ENCODE measurements at regions not wholly inside any gene's neighbourhood (a gene's known extent, or its start where the extent isn't known, plus 50 kb on each side); places are given as distances from the start of the nearest gene placed in this dataset.

GRCh38 chr12:90243211-90243610 is 534.6 kb upstream of the ATP2B1 start:
- H3K4me1 Mint-ChIP-seq: no peaks in the 10 kb centered on the region
- H3K4me3 Mint-ChIP-seq: no peak overlapping the region
- no peak for TF ChIP-seq CTCF (conservative IDR thresholded peaks at IDR 0.05)
- H3K27me3 Mint-ChIP-seq (ENCODE audit: low read depth): no peaks in the 10 kb centered on the region
- DNase-seq (ENCODE audit: low read depth, low spot score): no peak
- H3K36me3 Mint-ChIP-seq (ENCODE audit: low read depth): no peaks in the 10 kb centered on the region
- no peak overlapping the region for H3K27ac Mint-ChIP-seq (ENCODE audit: unreplicated experiment)
- peaks cover 3% of the 10 kb centered on the region for H3K9me3 Mint-ChIP-seq

- Mint-ChIP-seq H3K4me3 (no peak overlapping the region), H3K27ac (ENCODE audit: unreplicated experiment) (no peak overlapping the region), H3K4me1 (no peaks in the 10 kb centered on the region), H3K27me3 (ENCODE audit: low read depth) (no peaks in the 10 kb centered on the region), H3K36me3 (ENCODE audit: low read depth) (no peaks in the 10 kb centered on the region), H3K9me3 (peaks cover 6% of the 10 kb centered on the region)
- no peak for TF ChIP-seq CTCF (conservative IDR thresholded peaks at IDR 0.05)
- no peak for DNase-seq (ENCODE audit: low read depth, low spot score)
These were observed 531.2 kb upstream of the ATP2B1 start for GRCh38 chr12:90239732-90240260.

- H3K4me1 Mint-ChIP-seq: no peaks in the 10 kb centered on the region
- H3K9me3 Mint-ChIP-seq: peaks cover 6% of the 10 kb centered on the region
- H3K27me3 Mint-ChIP-seq (ENCODE audit: low read depth): no peaks in the 10 kb centered on the region
- H3K4me3 Mint-ChIP-seq: no peak overlapping the region
- no peaks in the 10 kb centered on the region for H3K36me3 Mint-ChIP-seq (ENCODE audit: low read depth)
- no peak for DNase-seq (ENCODE audit: low read depth, low spot score)
- TF ChIP-seq CTCF (conservative IDR thresholded peaks at IDR 0.05): no peak
- no peak overlapping the region for H3K27ac Mint-ChIP-seq (ENCODE audit: unreplicated experiment)
These were observed 530.1 kb upstream of the ATP2B1 start for GRCh38 chr12:90238663-90239271.

GRCh38 chr12:90237841-90238240 is 529.2 kb upstream of the ATP2B1 start:
- Mint-ChIP-seq H3K4me1 (no peaks in the 10 kb centered on the region), H3K27ac (ENCODE audit: unreplicated experiment) (no peak overlapping the region), H3K9me3 (peaks cover 6% of the 10 kb centered on the region), H3K36me3 (ENCODE audit: low read depth) (no peaks in the 10 kb centered on the region), H3K27me3 (ENCODE audit: low read depth) (no peaks in the 10 kb centered on the region), H3K4me3 (no peak overlapping the region)
- no peak for DNase-seq (ENCODE audit: low read depth, low spot score)
- no peak for TF ChIP-seq CTCF (conservative IDR thresholded peaks at IDR 0.05)

- H3K36me3 Mint-ChIP-seq (ENCODE audit: low read depth): no peaks in the 10 kb centered on the region
- DNase-seq (ENCODE audit: low read depth, low spot score): no peak
- no peak overlapping the region for H3K27ac Mint-ChIP-seq (ENCODE audit: unreplicated experiment)
- TF ChIP-seq CTCF (conservative IDR thresholded peaks at IDR 0.05): no peak
- H3K27me3 Mint-ChIP-seq (ENCODE audit: low read depth): no peaks in the 10 kb centered on the region
- H3K4me3 Mint-ChIP-seq: no peak overlapping the region
- peaks cover under 1% of the 10 kb centered on the region for H3K4me1 Mint-ChIP-seq
- peaks cover 6% of the 10 kb centered on the region for H3K9me3 Mint-ChIP-seq
These were observed 527.0 kb upstream of the ATP2B1 start for GRCh38 chr12:90235642-90236041.
